ENCODE measurements at regions not wholly inside any gene's neighbourhood (a gene's known extent, or its start where the extent isn't known, plus 50 kb on each side); places are given as distances from the start of the nearest gene placed in this dataset.

GRCh38 chr2:83850071-83850725 lies 608.9 kb downstream of the SUCLG1 start:
- H3K9me3 ChIP-seq (ENCODE audit: insufficient read depth, low read depth, low read length) = no peaks in the 10 kb centered on the region
- no peaks in the 10 kb centered on the region for H3K9me2 ChIP-seq (replicated peaks; ENCODE audit: low read depth, low read length)
- H3K79me2 ChIP-seq (ENCODE audit: insufficient read depth, low read length) = no peaks in the 10 kb centered on the region
- H3K4me2 ChIP-seq (ENCODE audit: low read depth, low read length, poor library complexity, severe bottlenecking) = no peak overlapping the region
- H3K27me3 ChIP-seq (ENCODE audit: insufficient read depth, low read length, poor library complexity, severe bottlenecking) = no peaks in the 10 kb centered on the region
- H3K9ac ChIP-seq (ENCODE audit: low read depth, low read length, poor library complexity, severe bottlenecking) = no peak overlapping the region
- H3K4me3 ChIP-seq (ENCODE audit: low read length, poor library complexity, severe bottlenecking) = no peak overlapping the region
- no peaks in the 10 kb centered on the region for H3K4me1 ChIP-seq (ENCODE audit: insufficient read depth, low read length, poor library complexity, severe bottlenecking)
- no peaks in the 10 kb centered on the region for H4K20me1 ChIP-seq (ENCODE audit: insufficient read depth, low read length, poor library complexity, severe bottlenecking)
- no peak for TF ChIP-seq CTCF (conservative IDR thresholded peaks at IDR 0.05; ENCODE audit: low read length)
- TF ChIP-seq EZH2phosphoT487 (IDR thresholded peaks at IDR 0.05; ENCODE audit: borderline replicate concordance) = no peak
- no peaks in the 10 kb centered on the region for H3K36me3 ChIP-seq (ENCODE audit: insufficient read depth, low read length)
- H3F3A ChIP-seq (ENCODE audit: low read depth) = no peaks in the 10 kb centered on the region
- no peak overlapping the region for H2AFZ ChIP-seq (ENCODE audit: low read length)

DNA sequence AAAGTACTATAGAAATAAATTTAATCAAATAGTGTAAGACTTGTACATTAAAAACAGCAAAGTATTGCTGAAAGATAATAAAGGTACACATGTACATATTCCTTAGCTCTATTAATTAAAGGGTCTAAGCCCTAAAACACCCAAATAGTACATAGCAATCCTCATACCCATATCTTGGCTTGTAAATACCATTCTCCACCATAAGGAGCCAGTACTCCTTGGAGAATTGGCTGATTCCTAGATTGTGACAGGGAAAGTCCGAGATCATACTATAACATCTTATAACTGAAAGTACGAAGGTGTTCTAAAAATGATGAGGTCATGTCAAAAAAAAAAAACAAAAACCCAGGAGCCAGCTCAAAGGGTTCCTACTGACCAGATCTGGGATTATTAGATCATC lies 614.6 kb downstream of the SUCLG1 start:
- Histone ChIP-seq H3K9me3 (ENCODE audit: insufficient read depth, low read depth, low read length) (no peaks in the 10 kb centered on the region), H2AFZ (ENCODE audit: low read length) (no peak overlapping the region)

DNA sequence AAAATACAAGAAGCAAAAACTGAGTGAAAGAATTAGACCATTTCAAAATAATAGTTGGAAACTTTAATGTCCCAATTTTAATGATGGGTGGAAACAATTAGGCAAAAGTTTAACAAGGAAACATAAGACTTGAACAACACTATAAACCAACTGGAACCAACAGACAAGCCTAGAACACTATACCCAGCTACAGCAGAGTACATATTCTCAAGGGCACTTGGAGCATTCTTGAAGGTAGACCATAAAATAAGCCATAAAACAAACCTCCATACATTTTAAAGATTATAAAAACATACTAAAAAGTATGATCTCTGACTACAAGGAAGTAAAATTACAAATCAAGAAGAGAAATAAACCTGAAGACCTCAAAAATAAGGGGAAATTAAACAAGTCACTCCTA lies 616.7 kb downstream of the SUCLG1 start:
- Histone ChIP-seq H4K20me1 (ENCODE audit: insufficient read depth, low read length, poor library complexity, severe bottlenecking) (no peaks in the 10 kb centered on the region), H3K4me2 (ENCODE audit: low read depth, low read length, poor library complexity, severe bottlenecking) (no peak overlapping the region), H3K79me2 (ENCODE audit: insufficient read depth, low read length) (no peaks in the 10 kb centered on the region), H2AFZ (ENCODE audit: low read length) (no peak overlapping the region), H3K36me3 (ENCODE audit: insufficient read depth, low read length) (no peaks in the 10 kb centered on the region), H3F3A (ENCODE audit: low read depth) (no peaks in the 10 kb centered on the region), H3K27me3 (ENCODE audit: insufficient read depth, low read length, poor library complexity, severe bottlenecking) (no peaks in the 10 kb centered on the region), H3K4me3 (ENCODE audit: low read length, poor library complexity, severe bottlenecking) (no peak overlapping the region), H3K9me3 (ENCODE audit: insufficient read depth, low read depth, low read length) (no peaks in the 10 kb centered on the region), H3K9me2 (replicated peaks; ENCODE audit: low read depth, low read length) (no peaks in the 10 kb centered on the region), H3K9ac (ENCODE audit: low read depth, low read length, poor library complexity, severe bottlenecking) (no peak overlapping the region), H3K4me1 (ENCODE audit: insufficient read depth, low read length, poor library complexity, severe bottlenecking) (no peaks in the 10 kb centered on the region)
- TF ChIP-seq CTCF (conservative IDR thresholded peaks at IDR 0.05; ENCODE audit: low read length) (no peak), EZH2phosphoT487 (IDR thresholded peaks at IDR 0.05; ENCODE audit: borderline replicate concordance) (no peak)

More for the DNA sequence above, 614.6 kb downstream of the SUCLG1 start:
- TF ChIP-seq CTCF (conservative IDR thresholded peaks at IDR 0.05; ENCODE audit: low read length) (no peak), EZH2phosphoT487 (IDR thresholded peaks at IDR 0.05; ENCODE audit: borderline replicate concordance) (no peak)
- no peaks in the 10 kb centered on the region for H3K27me3 ChIP-seq (ENCODE audit: insufficient read depth, low read length, poor library complexity, severe bottlenecking)
- H3K36me3 ChIP-seq (ENCODE audit: insufficient read depth, low read length) = no peaks in the 10 kb centered on the region
- no peaks in the 10 kb centered on the region for H3K79me2 ChIP-seq (ENCODE audit: insufficient read depth, low read length)
- H3K4me1 ChIP-seq (ENCODE audit: insufficient read depth, low read length, poor library complexity, severe bottlenecking) = no peaks in the 10 kb centered on the region
- H3K9me2 ChIP-seq (replicated peaks; ENCODE audit: low read depth, low read length) = no peaks in the 10 kb centered on the region
- no peak overlapping the region for H3K4me2 ChIP-seq (ENCODE audit: low read depth, low read length, poor library complexity, severe bottlenecking)
- no peaks in the 10 kb centered on the region for H3F3A ChIP-seq (ENCODE audit: low read depth)
- H3K4me3 ChIP-seq (ENCODE audit: low read length, poor library complexity, severe bottlenecking) = no peak overlapping the region
- H4K20me1 ChIP-seq (ENCODE audit: insufficient read depth, low read length, poor library complexity, severe bottlenecking) = no peaks in the 10 kb centered on the region
- no peak overlapping the region for H3K9ac ChIP-seq (ENCODE audit: low read depth, low read length, poor library complexity, severe bottlenecking)

All from Loucy (cell line).